T-helper 2 cell (primary cell): ENCODE measurements at regions not wholly inside any gene's neighbourhood (a gene's known extent, or its start where the extent isn't known, plus 50 kb on each side); places are given as distances from the start of the nearest gene placed in this dataset.

Source experiments
- DNase-seq, 5 experiments: peaks; one replicate each; pipeline versions ENCODE4 v3.0.0 to v3.0.0-alpha.2; 2012 to 2022

DNA sequence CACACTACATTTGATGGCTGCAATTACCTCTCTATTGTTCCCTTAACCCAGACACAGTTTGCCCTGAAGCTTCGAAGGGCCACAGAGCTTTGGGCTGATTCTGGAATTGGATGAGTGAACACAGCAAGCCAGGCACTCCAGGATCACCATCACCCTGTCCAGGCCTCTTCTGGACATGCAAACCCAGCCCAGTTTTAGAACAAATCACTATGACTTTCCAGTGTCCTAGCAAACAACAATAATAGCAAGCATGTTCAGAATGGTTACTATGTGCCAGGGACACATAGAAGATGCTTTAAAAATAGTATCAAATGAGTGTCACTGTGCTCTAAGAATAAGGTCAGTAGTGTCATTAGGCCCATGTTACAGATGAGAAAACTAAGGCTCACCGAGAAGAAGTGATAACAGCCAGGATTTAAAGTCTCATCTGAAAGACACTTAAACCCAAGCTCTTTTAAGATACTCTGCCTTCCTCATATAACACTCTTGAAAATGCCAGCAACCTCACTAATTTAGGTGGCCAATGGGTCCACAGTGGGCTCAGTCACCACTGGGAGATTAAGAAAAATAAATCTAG lies 191.7 kb upstream of the STK17B start:
- DNase-seq, result no peak

DNA sequence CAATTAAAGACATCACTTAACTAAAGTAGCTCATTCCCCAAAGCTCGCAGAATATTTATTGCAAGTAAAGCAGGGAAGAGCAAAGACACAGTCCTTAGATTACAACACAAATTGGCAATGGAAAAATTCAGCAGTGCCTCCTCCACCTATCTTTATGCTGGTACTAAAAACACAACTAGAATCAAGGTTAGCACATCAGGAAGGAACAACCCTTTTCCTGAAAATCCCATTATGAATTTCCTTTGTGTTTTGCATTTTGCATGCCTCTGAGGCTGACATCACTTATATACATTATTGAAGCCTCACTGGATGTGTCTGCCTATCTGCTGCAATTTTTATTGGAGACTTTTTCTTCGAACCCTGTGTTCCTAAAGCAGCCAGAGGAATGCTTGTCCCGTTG lies 193.8 kb upstream of the STK17B start:
- DNase-seq, result no peak

DNA sequence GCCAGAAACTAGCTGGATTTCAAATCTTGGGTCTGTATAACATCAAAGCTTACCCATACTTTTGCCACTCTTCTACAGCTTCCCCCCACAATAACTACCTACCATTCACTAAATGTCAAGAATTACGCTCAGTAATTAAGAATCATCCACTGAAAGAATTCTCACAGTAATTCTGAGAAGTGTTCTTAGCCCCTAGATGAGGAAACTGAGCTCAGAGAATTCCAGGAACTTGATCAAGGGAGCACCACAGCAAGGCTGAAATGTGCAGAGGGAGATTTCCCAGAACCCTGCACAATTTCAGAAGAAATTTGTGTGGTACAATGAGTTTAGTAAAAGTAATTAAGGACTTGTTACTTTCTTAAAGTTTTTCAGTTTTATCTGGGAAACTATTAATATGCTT lies 194.5 kb upstream of the STK17B start:
- DNase-seq, result no peak

DNA sequence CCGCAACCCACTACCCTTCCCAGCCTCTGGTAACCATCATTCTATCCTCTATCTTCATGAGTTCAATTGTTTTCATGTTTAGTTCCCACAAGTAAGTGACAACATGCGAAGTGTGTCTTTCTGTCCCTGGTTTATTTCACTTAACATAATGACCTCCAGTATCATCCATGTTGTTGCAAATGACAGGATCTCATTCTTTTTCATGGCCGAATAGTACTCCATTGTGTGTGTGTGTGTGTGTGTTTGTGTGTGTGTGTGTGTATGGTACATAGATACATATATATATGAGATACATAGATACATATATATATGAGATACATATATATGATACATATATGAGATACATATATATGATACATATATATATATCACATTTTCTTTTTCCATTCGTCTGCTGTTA lies 196.3 kb upstream of the STK17B start:
- DNase-seq, result no peak

GRCh38 chr2:196368546-196369225 lies 197.3 kb upstream of the STK17B start:
- DNase-seq, result no peak

- no peak for DNase-seq
These were observed 198.6 kb upstream of the STK17B start for GRCh38 chr2:196369967-196370366.

GRCh38 chr2:196370381-196370780 lies 199.0 kb upstream of the STK17B start:
- no peak for DNase-seq

- no peak for DNase-seq
These were observed 201.0 kb upstream of the STK17B start for GRCh38 chr2:196372276-196372809.

- no peak for DNase-seq
These were observed 201.7 kb upstream of the STK17B start for GRCh38 chr2:196372811-196373664.

- no peak for DNase-seq
These were observed 205.9 kb upstream of the STK17B start for GRCh38 chr2:196376984-196377877.

GRCh38 chr2:196379600-196379999 lies 208.2 kb upstream of the STK17B start:
- DNase-seq, result no peak

- no peak for DNase-seq
These were observed 208.7 kb upstream of the STK17B start for GRCh38 chr2:196380098-196380497.

DNA sequence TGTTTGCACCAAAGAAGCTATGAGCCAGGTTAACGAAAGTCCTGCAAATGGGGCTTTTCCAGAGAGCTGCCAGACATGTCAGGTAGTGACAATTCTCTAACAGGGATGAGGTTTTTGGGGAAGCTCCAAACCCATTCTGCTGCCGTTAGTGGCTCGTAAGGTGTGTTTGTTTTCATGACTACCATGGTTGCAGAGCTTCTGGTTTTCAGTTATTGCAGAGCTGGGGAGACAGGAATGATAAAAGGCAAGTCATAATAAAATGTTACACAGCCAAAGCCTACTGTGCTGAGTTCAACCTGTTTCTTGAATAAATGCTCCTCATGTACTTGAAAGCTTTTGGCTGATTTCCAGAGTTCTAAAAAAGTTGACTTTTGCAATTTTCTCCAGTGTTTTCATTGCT lies 209.2 kb upstream of the STK17B start:
- DNase-seq, result no peak

DNA sequence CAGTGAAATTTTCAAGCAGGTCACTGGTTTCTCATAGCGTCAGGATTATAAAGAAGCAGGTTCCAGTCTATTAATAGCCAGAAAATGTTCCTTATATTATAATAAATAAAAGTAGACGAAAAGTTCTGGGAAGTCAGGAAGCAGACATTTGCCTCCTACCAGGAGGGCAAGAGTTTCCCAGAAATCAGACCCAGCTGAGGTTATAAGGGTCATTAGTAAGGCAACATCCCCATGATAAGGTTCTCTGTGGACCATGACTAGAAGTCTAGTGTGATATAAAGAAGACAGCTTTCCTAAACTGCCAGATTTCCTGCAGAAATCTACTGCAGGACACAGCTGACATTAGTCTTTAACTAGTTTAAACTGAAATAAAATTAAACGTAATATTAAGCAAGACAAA lies 210.1 kb upstream of the STK17B start:
- no peak for DNase-seq

- DNase-seq, result no peak
These were observed 212.4 kb upstream of the STK17B start for GRCh38 chr2:196383799-196384198.

GRCh38 chr2:196384729-196385128 lies 213.4 kb upstream of the STK17B start:
- DNase-seq, result no peak

GRCh38 chr2:196389670-196390069 lies 218.3 kb upstream of the STK17B start:
- no peak for DNase-seq

GRCh38 chr2:196390243-196391148 lies 219.1 kb upstream of the STK17B start:
- DNase-seq, result no peak

- DNase-seq, result no peak
These were observed 219.7 kb upstream of the STK17B start for GRCh38 chr2:196391149-196391479.

DNA sequence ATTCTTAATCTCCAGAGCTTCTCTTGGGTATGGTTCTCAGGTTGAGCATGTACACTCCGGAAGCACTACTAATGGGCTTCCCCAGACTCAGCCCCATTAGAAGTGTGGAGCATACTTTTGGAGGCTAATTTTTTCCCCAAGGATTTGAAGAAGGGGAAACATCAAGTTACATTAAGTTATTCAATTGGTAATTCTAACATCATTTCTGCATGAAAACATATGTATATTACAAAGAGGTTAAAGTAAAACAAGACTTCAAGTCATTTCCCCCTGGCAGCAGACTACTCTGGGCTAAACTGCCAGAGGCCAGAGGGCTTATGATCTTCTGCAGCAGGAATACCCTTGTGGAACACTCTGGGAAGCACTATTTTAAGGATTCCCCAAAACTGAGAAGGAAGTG lies 227.7 kb upstream of the STK17B start:
- DNase-seq, result no peak
